IMR-90 (cell line): ENCODE measurements at regions not wholly inside any gene's neighbourhood (a gene's known extent, or its start where the extent isn't known, plus 50 kb on each side); places are given as distances from the start of the nearest gene placed in this dataset.

ENCODE experiments used
- ATAC-seq: fragments of 200-7000 bp; cut with Tn5 transposase; 2 replicates; pipeline ENCODE4 v1.9.1; 2020; ENCODE audit warnings: low read depth, mild to moderate bottlenecking, moderate library complexity
- BruUV-seq: library from RNA; stranded (reverse); fragments of 400-500 nt; replicated peaks from 2 replicates; lab custom pipeline; 2021; lab: Mats Ljungman, UMichigan
- CTCF ChIA-PET: fragments of 300-600 bp; formaldehyde crosslinking; extraction: SDS; loops from one replicate; lab custom pipeline; 2021; ENCODE audit warnings: antibody characterized with exemption; lab: Yijun Ruan, JAX
- POLR2A ChIA-PET: fragments of 300-600 bp; sonication (Branson Sonifier 250); formaldehyde crosslinking; loops from one replicate; lab custom pipeline; 2022; ENCODE audit warnings: antibody characterized with exemption; ENCODE audit not compliant: unreplicated experiment; lab: Charles Lee
- DNase-seq: peaks from one replicate; pipeline ENCODE4 v3.0.0; 2013
- H2AFZ ChIP-seq: replicated peaks from 2 replicates; pipeline ENCODE3; 2013; ENCODE audit warnings: low read length, mild to moderate bottlenecking; ENCODE audit not compliant: poor library complexity
- H2AK5ac ChIP-seq: 2 replicates; pipeline ENCODE4 v1.6.1; 2013; ENCODE audit warnings: low read depth, low read length, inconsistent platforms
- H2AK9ac ChIP-seq: replicated peaks from 2 replicates; pipeline ENCODE3; 2013; ENCODE audit warnings: mild to moderate bottlenecking, low read depth, low read length, moderate library complexity; ENCODE audit not compliant: poor library complexity
- H2BK120ac ChIP-seq: 2 replicates; pipeline ENCODE4 v1.6.1; 2013; ENCODE audit warnings: low read depth, low read length, inconsistent platforms
- H2BK15ac ChIP-seq: 3 replicates; pipeline ENCODE4 v1.6.1; 2013; ENCODE audit warnings: low read depth, low read length, inconsistent platforms
- H2BK20ac ChIP-seq: 2 replicates; pipeline ENCODE4 v1.6.1; 2013; ENCODE audit warnings: low read depth, mild to moderate bottlenecking, inconsistent platforms, low read length, moderate library complexity
- H2BK5ac ChIP-seq: 2 replicates; pipeline ENCODE4 v1.6.1; 2013; ENCODE audit warnings: mild to moderate bottlenecking, low read depth, low read length, inconsistent platforms; ENCODE audit not compliant: poor library complexity, severe bottlenecking
- H3K14ac ChIP-seq: replicated peaks from 2 replicates; pipeline ENCODE4 v1.6.1; 2013; ENCODE audit warnings: low read depth, low read length, inconsistent platforms
- H3K18ac ChIP-seq: 2 replicates; pipeline ENCODE4 v1.6.1; 2013; ENCODE audit warnings: low read depth, low read length, control low read depth
- H3K23ac ChIP-seq: 2 replicates; pipeline ENCODE4 v1.6.1; 2013; ENCODE audit warnings: low read depth, low read length, inconsistent platforms
- H3K27ac ChIP-seq: 2 replicates; pipeline ENCODE4 v1.5.1; 2013; ENCODE audit warnings: mild to moderate bottlenecking, control low read depth, low read length; ENCODE audit not compliant: insufficient read depth
- H3K27me3 ChIP-seq: 2 replicates; pipeline ENCODE4 v1.6.1; 2013; ENCODE audit warnings: low read length; ENCODE audit not compliant: control insufficient read depth, insufficient read depth
- H3K36me3 ChIP-seq: 2 replicates; pipeline ENCODE4 v1.6.1; 2013; ENCODE audit warnings: low read length, mixed read lengths; ENCODE audit not compliant: control insufficient read depth, insufficient read depth
- H3K4ac ChIP-seq: 2 replicates; pipeline ENCODE4 v1.6.1; 2013; ENCODE audit warnings: low read depth, low read length, inconsistent platforms
- H3K4me1 ChIP-seq: 2 replicates; pipeline ENCODE4 v1.6.1; 2013; ENCODE audit warnings: low read length, mixed read lengths; ENCODE audit not compliant: control insufficient read depth, insufficient read depth
- H3K4me2 ChIP-seq: 2 replicates; pipeline ENCODE4 v1.6.1; 2013; ENCODE audit warnings: low read depth, mild to moderate bottlenecking, control low read depth, low read length, moderate library complexity
- H3K4me3 ChIP-seq: 2 replicates; pipeline ENCODE4 v1.5.1; 2013; ENCODE audit warnings: low read depth, mild to moderate bottlenecking, control low read depth, low read length, moderate library complexity; ENCODE audit not compliant: insufficient read depth
- H3K56ac ChIP-seq: 2 replicates; pipeline ENCODE4 v1.6.1; 2013; ENCODE audit warnings: low read length, inconsistent platforms; ENCODE audit not compliant: insufficient read depth; ENCODE audit errors: extremely low read depth
- H3K79me1 ChIP-seq, 2 experiments: 2 replicates each; pipeline ENCODE4 v1.6.1; 2013; ENCODE audit warnings: low read length in 2 of 2, inconsistent platforms in 1 of 2, low read depth in 1 of 2
- H3K9ac ChIP-seq: 2 replicates; pipeline ENCODE4 v1.6.1; 2013; ENCODE audit warnings: low read depth, low read length, control low read depth
- H3K9me1 ChIP-seq: 2 replicates; pipeline ENCODE4 v1.6.1; 2013; ENCODE audit warnings: low read length, inconsistent platforms; ENCODE audit not compliant: insufficient read depth
- H3K9me3 ChIP-seq: 2 replicates; pipeline ENCODE4 v1.6.1; 2013; ENCODE audit warnings: low read length; ENCODE audit not compliant: control insufficient read depth, insufficient read depth
- H4K20me1 ChIP-seq: 2 replicates; pipeline ENCODE4 v1.6.1; 2013; ENCODE audit warnings: low read length, inconsistent platforms; ENCODE audit not compliant: insufficient read depth
- H4K5ac ChIP-seq: 2 replicates; pipeline ENCODE4 v1.6.1; 2013; ENCODE audit warnings: mild to moderate bottlenecking, low read depth, low read length, control low read depth
- H4K8ac ChIP-seq, 2 experiments: 2 replicates each; pipeline ENCODE4 v1.6.1; 2013; ENCODE audit warnings: low read depth in 2 of 2, low read length in 2 of 2, control low read depth in 1 of 2, inconsistent platforms in 1 of 2
- H4K91ac ChIP-seq: 2 replicates; pipeline ENCODE4 v1.6.1; 2013; ENCODE audit warnings: low read depth, low read length, inconsistent platforms; ENCODE audit not compliant: insufficient read depth
- BHLHE40 ChIP-seq: fragments of 150-350 bp; IDR thresholded peaks from 2 replicates; pipeline ENCODE4 v1.6.1; 2016; ENCODE audit warnings: mild to moderate bottlenecking, low read depth, low read length
- CEBPB ChIP-seq: IDR thresholded peaks from 2 replicates; pipeline ENCODE4 v1.6.1; 2012; ENCODE audit warnings: low read depth, low read length, improper control_type of control experiment
- CTCF ChIP-seq: conservative IDR thresholded peaks from 2 replicates; pipeline ENCODE4 v1.5.1; 2012; ENCODE audit warnings: mild to moderate bottlenecking, low read depth, low read length, improper control_type of control experiment
- ELK1 ChIP-seq: fragments of 150-350 bp; IDR thresholded peaks from 2 replicates; pipeline ENCODE4 v1.6.1; 2016; ENCODE audit warnings: low read depth, mild to moderate bottlenecking, low read length, moderate library complexity, borderline replicate concordance
- FOS ChIP-seq: fragments of 150-350 bp; IDR thresholded peaks from 2 replicates; pipeline ENCODE4 v1.6.1; 2016; ENCODE audit warnings: low read depth, low read length
- MAFK ChIP-seq: IDR thresholded peaks from 2 replicates; pipeline ENCODE4 v1.6.1; 2012; ENCODE audit warnings: low read depth, low read length, improper control_type of control experiment
- MXI1 ChIP-seq: IDR thresholded peaks from 2 replicates; pipeline ENCODE4 v1.6.1; 2012; ENCODE audit warnings: low read depth, mild to moderate bottlenecking, low read length, moderate library complexity, borderline replicate concordance
- NFE2L2 ChIP-seq: fragments of 150-350 bp; IDR thresholded peaks from 2 replicates; pipeline ENCODE4 v1.6.1; 2016; ENCODE audit warnings: low read depth, mild to moderate bottlenecking, low read length
- POLR2A ChIP-seq: IDR thresholded peaks from 2 replicates; pipeline ENCODE4 v1.6.1; 2012; ENCODE audit warnings: mild to moderate bottlenecking, low read depth, low read length
- RAD21 ChIP-seq: IDR thresholded peaks from 2 replicates; pipeline ENCODE4 v1.6.1; 2012; ENCODE audit warnings: low read length, improper control_type of control experiment
- SMC3 ChIP-seq: fragments of 150-350 bp; IDR thresholded peaks from 2 replicates; pipeline ENCODE4 v1.6.1; 2016; ENCODE audit warnings: low read depth, mild to moderate bottlenecking, antibody characterized with exemption, low read length, moderate library complexity
- WGBS, 2 experiments: methylation state at CpG; one replicate each; pipeline versions ENCODE4 v1.1.5 to v1.1.7; 2013; ENCODE audit warnings: missing lambda C conversion rate in 2 of 2; ENCODE audit not compliant: insufficient read length in 1 of 2; ENCODE audit errors: extremely low coverage in 2 of 2; 5-methylcytosine and 5-hydroxymethylcytosine counted together
- dilution Hi-C: fragments of 300-500 bp; cut with HindIII; formaldehyde crosslinking; loops from one replicate; pipeline ENCODE4 v1.14.3; 2018; ENCODE audit warnings: low sequenced_read_pairs; ENCODE audit not compliant: unreplicated experiment
- in situ Hi-C: fragments of 300-500 bp; cut with MboI; formaldehyde crosslinking; loops from 3 replicates; pipeline ENCODE4 v1.14.3; 2019; ENCODE audit warnings: low sequenced_read_pairs, inconsistent platforms, mixed read lengths
- intact Hi-C: fragments of 100-400 bp; cut with micrococcal nuclease; formaldehyde crosslinking; loops from 2 replicates; pipeline ENCODE4 v1.10.0; 2022

- no peak overlapping the region for H4K5ac ChIP-seq
- intact Hi-C loops = no loop called here
- in situ Hi-C loops = no loop called here
- no peak overlapping the region for H3K4ac ChIP-seq
- H3K14ac ChIP-seq = no peak overlapping the region
- POLR2A ChIA-PET = no interaction called here
- no peaks in the 10 kb centered on the region for H4K20me1 ChIP-seq
- no peak overlapping the region for H3K23ac ChIP-seq
- TF ChIP-seq CEBPB (no peak), FOS (no peak), ELK1 (no peak), NFE2L2 (no peak), RAD21 (no peak), SMC3 (no peak), CTCF (no peak), POLR2A (no peak), BHLHE40 (no peak), MAFK (no peak), MXI1 (no peak)
- WGBS, 2 experiments = no CpG with 5 or more reads among the region's 4 CpGs
- CTCF ChIA-PET = no interaction called here
- no peak overlapping the region for H2BK20ac ChIP-seq
- H2AK9ac ChIP-seq = no peak overlapping the region
- H3K9me3 ChIP-seq = no peaks in the 10 kb centered on the region
- BruUV-seq = no TSS peak
- no peak overlapping the region for H2BK5ac ChIP-seq
- H3K9me1 ChIP-seq = peaks cover 3% of the 10 kb centered on the region; the same call in 1 of the 2 replicates
- H2AFZ ChIP-seq = no peak overlapping the region
- H3K4me2 ChIP-seq = no peak overlapping the region
- ATAC-seq (no peak), DNase-seq (no peak)
- no peak overlapping the region for H3K4me3 ChIP-seq
- H3K27me3 ChIP-seq = no peaks in the 10 kb centered on the region
- H4K8ac ChIP-seq = no peak overlapping the region
- H2BK120ac ChIP-seq = no peak overlapping the region
- no peak overlapping the region for H3K56ac ChIP-seq
- H3K79me1 ChIP-seq = no peaks in the 10 kb centered on the region
- no peak overlapping the region for H3K18ac ChIP-seq
- H3K9ac ChIP-seq = no peak overlapping the region
- H3K4me1 ChIP-seq = peaks cover 6% of the 10 kb centered on the region; the same call in 1 of the 2 replicates
- no peak overlapping the region for H2AK5ac ChIP-seq
- no peak overlapping the region for H2BK15ac ChIP-seq
- dilution Hi-C loops = no loop called here
- H3K27ac ChIP-seq = no peak overlapping the region
- no peaks in the 10 kb centered on the region for H3K36me3 ChIP-seq
- no peak overlapping the region for H4K91ac ChIP-seq
Observed at GRCh38 chr5:68129364-68129763, 86.2 kb upstream of the PIK3R1 start.
